ENCODE measurements at regions not wholly inside any gene's neighbourhood (a gene's known extent, or its start where the extent isn't known, plus 50 kb on each side); places are given as distances from the start of the nearest gene placed in this dataset.

DNA sequence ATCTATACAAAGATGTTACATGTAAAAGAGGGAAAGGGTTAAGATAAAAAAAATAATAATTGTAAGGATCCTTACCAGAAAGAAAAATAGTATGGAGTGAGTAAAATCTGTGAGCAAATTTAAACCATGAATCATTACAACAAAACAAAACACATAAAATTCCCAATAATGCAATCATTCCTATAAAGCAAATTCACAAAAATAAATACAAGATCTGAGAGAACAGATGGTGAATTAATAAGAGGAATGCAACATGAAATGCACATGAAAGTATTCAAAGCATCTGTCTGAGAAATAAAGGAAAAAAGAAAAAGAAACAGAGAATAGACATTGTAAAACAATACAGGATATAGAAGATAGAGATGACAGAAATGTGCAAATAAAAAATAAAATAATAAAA lies 681.5 kb upstream of the KLHL1 start:
- intact Hi-C loops (cut with micrococcal nuclease; ENCODE audit: unreplicated experiment) (no loop called here), in situ Hi-C loops (cut with HindIII; ENCODE audit: extremely low pct_ligation_motif_present, low pct_unique_long_range_greater_than_20kb) (loop anchor here (10.0 kb wide), 1 partner anchor 175 kb away; no protein-coding TSS in a partner anchor)
- ChIA-PET POLR2A (no interaction called here), CTCF (ENCODE audit: low intra/inter-chr PET ratio, low total read pairs) (no interaction called here)
- Histone ChIP-seq H3K27ac (ENCODE audit: extremely low read length, insufficient read depth, low read length) (no peak overlapping the region), H3K4me2 (ENCODE audit: low read depth, low read length) (no peak overlapping the region), H3K9me3 (ENCODE audit: low read length) (no peaks in the 10 kb centered on the region), H3K4me1 (ENCODE audit: insufficient read depth, low read length) (no peaks in the 10 kb centered on the region), H3K4me3 (replicated peaks in 1 of 3; ENCODE audit: insufficient read depth in 1 of 3, low read depth in 2 of 3, low read length in 3 of 3) (no peak overlapping the region), H3K27me3 (ENCODE audit: control insufficient read depth in 1 of 2, insufficient read depth in 2 of 2, low read length in 2 of 2) (no peaks in the 10 kb centered on the region), H3K79me2 (ENCODE audit: insufficient read depth, low read length) (no peaks in the 10 kb centered on the region), H4K20me1 (ENCODE audit: insufficient read depth, low read length) (no peaks in the 10 kb centered on the region), H3K36me3 (replicated peaks in 1 of 2; ENCODE audit: control insufficient read depth in 1 of 2, insufficient read depth in 2 of 2, low read length in 2 of 2) (no peaks in the 10 kb centered on the region), H2AFZ (ENCODE audit: low read length) (no peak overlapping the region), H3K9ac (ENCODE audit: insufficient read depth, low read depth, low read length) (no peak overlapping the region)
- BruUV-seq (replicated peaks) = no TSS peak
- ATAC-seq (no peak), DNase-seq (ENCODE audit: low spot score) (no peak), FAIRE-seq (no peak)
- no peak for TF ChIP-seq KDM2A (CRISPR knock-in tag; IDR thresholded peaks at IDR 0.05; ENCODE audit: borderline replicate concordance, low read depth)
- TF ChIP-seq ZNF652 (CRISPR knock-in tag; IDR thresholded peaks at IDR 0.05; ENCODE audit: borderline replicate concordance, low read depth) = no peak
- TF ChIP-seq, protein P1, sequence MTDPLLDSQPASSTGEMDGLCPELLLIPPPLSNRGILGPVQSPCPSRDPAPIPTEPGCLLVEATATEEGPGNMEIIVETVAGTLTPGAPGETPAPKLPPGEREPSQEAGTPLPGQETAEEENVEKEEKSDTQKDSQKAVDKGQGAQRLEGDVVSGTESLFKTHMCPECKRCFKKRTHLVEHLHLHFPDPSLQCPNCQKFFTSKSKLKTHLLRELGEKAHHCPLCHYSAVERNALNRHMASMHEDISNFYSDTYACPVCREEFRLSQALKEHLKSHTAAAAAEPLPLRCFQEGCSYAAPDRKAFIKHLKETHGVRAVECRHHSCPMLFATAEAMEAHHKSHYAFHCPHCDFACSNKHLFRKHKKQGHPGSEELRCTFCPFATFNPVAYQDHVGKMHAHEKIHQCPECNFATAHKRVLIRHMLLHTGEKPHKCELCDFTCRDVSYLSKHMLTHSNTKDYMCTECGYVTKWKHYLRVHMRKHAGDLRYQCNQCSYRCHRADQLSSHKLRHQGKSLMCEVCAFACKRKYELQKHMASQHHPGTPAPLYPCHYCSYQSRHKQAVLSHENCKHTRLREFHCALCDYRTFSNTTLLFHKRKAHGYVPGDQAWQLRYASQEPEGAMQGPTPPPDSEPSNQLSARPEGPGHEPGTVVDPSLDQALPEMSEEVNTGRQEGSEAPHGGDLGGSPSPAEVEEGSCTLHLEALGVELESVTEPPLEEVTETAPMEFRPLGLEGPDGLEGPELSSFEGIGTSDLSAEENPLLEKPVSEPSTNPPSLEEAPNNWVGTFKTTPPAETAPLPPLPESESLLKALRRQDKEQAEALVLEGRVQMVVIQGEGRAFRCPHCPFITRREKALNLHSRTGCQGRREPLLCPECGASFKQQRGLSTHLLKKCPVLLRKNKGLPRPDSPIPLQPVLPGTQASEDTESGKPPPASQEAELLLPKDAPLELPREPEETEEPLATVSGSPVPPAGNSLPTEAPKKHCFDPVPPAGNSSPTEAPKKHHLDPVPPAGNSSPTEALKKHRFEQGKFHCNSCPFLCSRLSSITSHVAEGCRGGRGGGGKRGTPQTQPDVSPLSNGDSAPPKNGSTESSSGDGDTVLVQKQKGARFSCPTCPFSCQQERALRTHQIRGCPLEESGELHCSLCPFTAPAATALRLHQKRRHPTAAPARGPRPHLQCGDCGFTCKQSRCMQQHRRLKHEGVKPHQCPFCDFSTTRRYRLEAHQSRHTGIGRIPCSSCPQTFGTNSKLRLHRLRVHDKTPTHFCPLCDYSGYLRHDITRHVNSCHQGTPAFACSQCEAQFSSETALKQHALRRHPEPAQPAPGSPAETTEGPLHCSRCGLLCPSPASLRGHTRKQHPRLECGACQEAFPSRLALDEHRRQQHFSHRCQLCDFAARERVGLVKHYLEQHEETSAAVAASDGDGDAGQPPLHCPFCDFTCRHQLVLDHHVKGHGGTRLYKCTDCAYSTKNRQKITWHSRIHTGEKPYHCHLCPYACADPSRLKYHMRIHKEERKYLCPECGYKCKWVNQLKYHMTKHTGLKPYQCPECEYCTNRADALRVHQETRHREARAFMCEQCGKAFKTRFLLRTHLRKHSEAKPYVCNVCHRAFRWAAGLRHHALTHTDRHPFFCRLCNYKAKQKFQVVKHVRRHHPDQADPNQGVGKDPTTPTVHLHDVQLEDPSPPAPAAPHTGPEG (CRISPR knock-in tag; IDR thresholded peaks at IDR 0.05) = no peak
- TF ChIP-seq PCBP2 (optimal IDR thresholded peaks at IDR 0.05; ENCODE audit: low read depth, low read length, poor library complexity, severe bottlenecking) = no peak
- no peak for TF ChIP-seq ZSCAN20 (CRISPR knock-in tag; IDR thresholded peaks at IDR 0.05; ENCODE audit: borderline replicate concordance)
- no peak for TF ChIP-seq ZEB1 (IDR thresholded peaks at IDR 0.05; ENCODE audit: insufficient replicate concordance, low read depth)
- TF ChIP-seq KLF6 (CRISPR knock-in tag; IDR thresholded peaks at IDR 0.05) = no peak
- TF ChIP-seq, protein P2, sequence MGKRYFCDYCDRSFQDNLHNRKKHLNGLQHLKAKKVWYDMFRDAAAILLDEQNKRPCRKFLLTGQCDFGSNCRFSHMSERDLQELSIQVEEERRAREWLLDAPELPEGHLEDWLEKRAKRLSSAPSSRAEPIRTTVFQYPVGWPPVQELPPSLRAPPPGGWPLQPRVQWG (CRISPR knock-in tag; IDR thresholded peaks at IDR 0.05; ENCODE audit: borderline replicate concordance, low read depth) = no peak
- TF ChIP-seq, protein P3, sequence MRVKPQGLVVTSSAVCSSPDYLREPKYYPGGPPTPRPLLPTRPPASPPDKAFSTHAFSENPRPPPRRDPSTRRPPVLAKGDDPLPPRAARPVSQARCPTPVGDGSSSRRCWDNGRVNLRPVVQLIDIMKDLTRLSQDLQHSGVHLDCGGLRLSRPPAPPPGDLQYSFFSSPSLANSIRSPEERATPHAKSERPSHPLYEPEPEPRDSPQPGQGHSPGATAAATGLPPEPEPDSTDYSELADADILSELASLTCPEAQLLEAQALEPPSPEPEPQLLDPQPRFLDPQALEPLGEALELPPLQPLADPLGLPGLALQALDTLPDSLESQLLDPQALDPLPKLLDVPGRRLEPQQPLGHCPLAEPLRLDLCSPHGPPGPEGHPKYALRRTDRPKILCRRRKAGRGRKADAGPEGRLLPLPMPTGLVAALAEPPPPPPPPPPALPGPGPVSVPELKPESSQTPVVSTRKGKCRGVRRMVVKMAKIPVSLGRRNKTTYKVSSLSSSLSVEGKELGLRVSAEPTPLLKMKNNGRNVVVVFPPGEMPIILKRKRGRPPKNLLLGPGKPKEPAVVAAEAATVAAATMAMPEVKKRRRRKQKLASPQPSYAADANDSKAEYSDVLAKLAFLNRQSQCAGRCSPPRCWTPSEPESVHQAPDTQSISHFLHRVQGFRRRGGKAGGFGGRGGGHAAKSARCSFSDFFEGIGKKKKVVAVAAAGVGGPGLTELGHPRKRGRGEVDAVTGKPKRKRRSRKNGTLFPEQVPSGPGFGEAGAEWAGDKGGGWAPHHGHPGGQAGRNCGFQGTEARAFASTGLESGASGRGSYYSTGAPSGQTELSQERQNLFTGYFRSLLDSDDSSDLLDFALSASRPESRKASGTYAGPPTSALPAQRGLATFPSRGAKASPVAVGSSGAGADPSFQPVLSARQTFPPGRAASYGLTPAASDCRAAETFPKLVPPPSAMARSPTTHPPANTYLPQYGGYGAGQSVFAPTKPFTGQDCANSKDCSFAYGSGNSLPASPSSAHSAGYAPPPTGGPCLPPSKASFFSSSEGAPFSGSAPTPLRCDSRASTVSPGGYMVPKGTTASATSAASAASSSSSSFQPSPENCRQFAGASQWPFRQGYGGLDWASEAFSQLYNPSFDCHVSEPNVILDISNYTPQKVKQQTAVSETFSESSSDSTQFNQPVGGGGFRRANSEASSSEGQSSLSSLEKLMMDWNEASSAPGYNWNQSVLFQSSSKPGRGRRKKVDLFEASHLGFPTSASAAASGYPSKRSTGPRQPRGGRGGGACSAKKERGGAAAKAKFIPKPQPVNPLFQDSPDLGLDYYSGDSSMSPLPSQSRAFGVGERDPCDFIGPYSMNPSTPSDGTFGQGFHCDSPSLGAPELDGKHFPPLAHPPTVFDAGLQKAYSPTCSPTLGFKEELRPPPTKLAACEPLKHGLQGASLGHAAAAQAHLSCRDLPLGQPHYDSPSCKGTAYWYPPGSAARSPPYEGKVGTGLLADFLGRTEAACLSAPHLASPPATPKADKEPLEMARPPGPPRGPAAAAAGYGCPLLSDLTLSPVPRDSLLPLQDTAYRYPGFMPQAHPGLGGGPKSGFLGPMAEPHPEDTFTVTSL (CRISPR knock-in tag; IDR thresholded peaks at IDR 0.05; ENCODE audit: borderline replicate concordance) = no peak
- TF ChIP-seq TP53 (CRISPR knock-in tag; conservative IDR thresholded peaks at IDR 0.05) = no peak
